ENCODE measurements at regions not wholly inside any gene's neighbourhood (a gene's known extent, or its start where the extent isn't known, plus 50 kb on each side); places are given as distances from the start of the nearest gene placed in this dataset.

GRCh38 chr5:67537439-67538148 is 341.0 kb upstream of the CD180 start:
- no peak for DNase-seq

GRCh38 chr5:67536866-67537265 is 340.3 kb upstream of the CD180 start:
- no peak for DNase-seq

- no peak for DNase-seq
Measured at GRCh38 chr5:67530609-67531255, 334.1 kb upstream of the CD180 start.

- no peak for DNase-seq
Measured at GRCh38 chr5:67528953-67529352, 332.4 kb upstream of the CD180 start.

- DNase-seq, result no peak
Measured at GRCh38 chr5:67526793-67527192, 330.2 kb upstream of the CD180 start.

- peak; percentile 6 for DNase-seq
Measured at GRCh38 chr5:67520161-67520908, 323.7 kb upstream of the CD180 start.

GRCh38 chr5:67518227-67518626 is 321.6 kb upstream of the CD180 start:
- no peak for DNase-seq

- no peak for DNase-seq
Measured at GRCh38 chr5:67516948-67517565, 320.5 kb upstream of the CD180 start.

- no peak for DNase-seq
Measured at GRCh38 chr5:67515762-67516161, 319.2 kb upstream of the CD180 start.

GRCh38 chr5:67515020-67515689 is 318.6 kb upstream of the CD180 start:
- DNase-seq, result no peak

GRCh38 chr5:67512758-67513157 is 316.2 kb upstream of the CD180 start:
- no peak for DNase-seq

GRCh38 chr5:67511911-67512310 is 315.3 kb upstream of the CD180 start:
- DNase-seq, result no peak

- DNase-seq, result no peak
Measured at GRCh38 chr5:67510204-67510603, 313.6 kb upstream of the CD180 start.

- no peak for DNase-seq
Measured at GRCh38 chr5:67509402-67510186, 313.0 kb upstream of the CD180 start.

- no peak for DNase-seq
Measured at GRCh38 chr5:67506241-67506640, 309.6 kb upstream of the CD180 start.

GRCh38 chr5:67502951-67503350 is 306.4 kb upstream of the CD180 start:
- no peak for DNase-seq

GRCh38 chr5:67496051-67496450 is 299.5 kb upstream of the CD180 start:
- DNase-seq, result no peak

GRCh38 chr5:67495072-67495471 is 298.5 kb upstream of the CD180 start:
- no peak for DNase-seq

GRCh38 chr5:67494186-67494855 is 297.7 kb upstream of the CD180 start:
- peak; percentile 67 for DNase-seq

- peak; percentile 53 for DNase-seq
Measured at GRCh38 chr5:67493676-67494075, 297.1 kb upstream of the CD180 start.

GRCh38 chr5:67490543-67491321 is 294.1 kb upstream of the CD180 start:
- no peak for DNase-seq

Measured in DMS153 (cell line).